ENCODE measurements at regions not wholly inside any gene's neighbourhood (a gene's known extent, or its start where the extent isn't known, plus 50 kb on each side); places are given as distances from the start of the nearest gene placed in this dataset.

DNA sequence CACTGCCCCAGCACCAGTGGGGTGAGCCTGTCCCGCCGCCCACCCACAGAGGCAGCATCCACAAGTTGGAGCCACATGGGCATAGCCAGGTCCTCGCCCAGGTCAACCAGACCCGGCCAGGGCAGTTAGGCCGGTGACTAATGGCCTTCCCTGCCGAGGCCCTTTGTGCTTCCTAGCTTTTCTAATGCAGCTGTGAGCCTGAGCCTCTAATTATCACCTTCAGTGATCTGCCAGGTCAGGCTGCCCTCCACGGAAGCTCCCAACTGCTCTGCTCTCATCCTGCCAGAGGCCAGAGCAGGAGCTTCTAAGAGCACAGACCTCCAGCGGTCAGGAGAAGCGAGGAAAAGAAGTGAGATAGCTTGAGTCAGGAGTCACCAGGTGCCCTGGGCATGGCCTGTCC is 87.1 kb upstream of the PPP1R26 start:
- TF ChIP-seq NR1H2 (CRISPR knock-in tag; IDR thresholded peaks at IDR 0.05) = no peak
- TF ChIP-seq, protein P1, sequence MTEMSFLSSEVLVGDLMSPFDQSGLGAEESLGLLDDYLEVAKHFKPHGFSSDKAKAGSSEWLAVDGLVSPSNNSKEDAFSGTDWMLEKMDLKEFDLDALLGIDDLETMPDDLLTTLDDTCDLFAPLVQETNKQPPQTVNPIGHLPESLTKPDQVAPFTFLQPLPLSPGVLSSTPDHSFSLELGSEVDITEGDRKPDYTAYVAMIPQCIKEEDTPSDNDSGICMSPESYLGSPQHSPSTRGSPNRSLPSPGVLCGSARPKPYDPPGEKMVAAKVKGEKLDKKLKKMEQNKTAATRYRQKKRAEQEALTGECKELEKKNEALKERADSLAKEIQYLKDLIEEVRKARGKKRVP (CRISPR knock-in tag; IDR thresholded peaks at IDR 0.05) = no peak
- no peak for TF ChIP-seq POLR2A (conservative IDR thresholded peaks at IDR 0.05)
- no peak for TF ChIP-seq ZNF274 (IDR thresholded peaks at IDR 0.05; ENCODE audit: borderline replicate concordance, low read depth, low read length)
- TF ChIP-seq SAFB2 (IDR thresholded peaks at IDR 0.05; ENCODE audit: borderline replicate concordance, low read depth, low read length, severe bottlenecking) = no peak

Measured in K562 (cell line).